ENCODE measurements at regions not wholly inside any gene's neighbourhood (a gene's known extent, or its start where the extent isn't known, plus 50 kb on each side); places are given as distances from the start of the nearest gene placed in this dataset.

- DNase-seq = no peak
These were observed 50.5 kb upstream of the NT5C1B start for GRCh38 chr2:18639756-18640453.

All from T1000 (cell line).